ENCODE measurements at regions not wholly inside any gene's neighbourhood (a gene's known extent, or its start where the extent isn't known, plus 50 kb on each side); places are given as distances from the start of the nearest gene placed in this dataset.

GRCh38 chr5:158456241-158456640 is 597.3 kb upstream of the CLINT1 start:
- H3K79me2 ChIP-seq (ENCODE audit: insufficient read depth, low read length), result no peaks in the 10 kb centered on the region
- H3K27ac ChIP-seq (ENCODE audit: low read depth, low read length, poor library complexity, severe bottlenecking), result no peak overlapping the region
- H3K27me3 ChIP-seq (ENCODE audit: insufficient read depth, low read length), result no peaks in the 10 kb centered on the region
- H3K9me2 ChIP-seq (ENCODE audit: low read depth, low read length), result no peaks in the 10 kb centered on the region
- no peaks in the 10 kb centered on the region for H4K20me1 ChIP-seq (ENCODE audit: insufficient read depth, low read length)
- H3F3A ChIP-seq (ENCODE audit: insufficient read depth, low read length), result no peaks in the 10 kb centered on the region
- H3K9me3 ChIP-seq (ENCODE audit: low read length), result no peaks in the 10 kb centered on the region
- H3K9ac ChIP-seq (ENCODE audit: low read length), result no peak overlapping the region
- no peak overlapping the region for H3K4me2 ChIP-seq (ENCODE audit: low read length)
- no peak overlapping the region for H3K4me3 ChIP-seq (ENCODE audit: low read depth, low read length, poor library complexity, severe bottlenecking)
- no peak overlapping the region for H2AFZ ChIP-seq (ENCODE audit: low read length)
- no peaks in the 10 kb centered on the region for H3K36me3 ChIP-seq (ENCODE audit: insufficient read depth, low read length)
- TF ChIP-seq EZH2 (IDR thresholded peaks at IDR 0.05; ENCODE audit: borderline replicate concordance, low read length) (no peak), CTCF (IDR thresholded peaks at IDR 0.05; ENCODE audit: low read length) (no peak)
- H3K4me1 ChIP-seq (ENCODE audit: insufficient read depth, low read length, severe bottlenecking), result no peaks in the 10 kb centered on the region

- no peak overlapping the region for H3K4me2 ChIP-seq (ENCODE audit: low read length)
- no peaks in the 10 kb centered on the region for H3K79me2 ChIP-seq (ENCODE audit: insufficient read depth, low read length)
- H3K9me2 ChIP-seq (ENCODE audit: low read depth, low read length), result no peaks in the 10 kb centered on the region
- H2AFZ ChIP-seq (ENCODE audit: low read length), result no peak overlapping the region
- H3K9me3 ChIP-seq (ENCODE audit: low read length), result no peaks in the 10 kb centered on the region; the same call in 1 of the 2 replicates
- H4K20me1 ChIP-seq (ENCODE audit: insufficient read depth, low read length), result no peaks in the 10 kb centered on the region
- H3K4me3 ChIP-seq (ENCODE audit: low read depth, low read length, poor library complexity, severe bottlenecking), result no peak overlapping the region
- H3K9ac ChIP-seq (ENCODE audit: low read length), result no peak overlapping the region
- no peaks in the 10 kb centered on the region for H3K4me1 ChIP-seq (ENCODE audit: insufficient read depth, low read length, severe bottlenecking)
- no peak overlapping the region for H3K27ac ChIP-seq (ENCODE audit: low read depth, low read length, poor library complexity, severe bottlenecking)
- H3F3A ChIP-seq (ENCODE audit: insufficient read depth, low read length), result no peaks in the 10 kb centered on the region
- no peaks in the 10 kb centered on the region for H3K27me3 ChIP-seq (ENCODE audit: insufficient read depth, low read length)
- no peak for TF ChIP-seq CTCF (IDR thresholded peaks at IDR 0.05; ENCODE audit: low read length)
- no peak for TF ChIP-seq EZH2 (IDR thresholded peaks at IDR 0.05; ENCODE audit: borderline replicate concordance, low read length)
- H3K36me3 ChIP-seq (ENCODE audit: insufficient read depth, low read length), result no peaks in the 10 kb centered on the region; the same call in 1 of the 2 replicates
These were observed 593.2 kb upstream of the CLINT1 start for GRCh38 chr5:158451993-158452672.

GRCh38 chr5:158451203-158451992 is 592.5 kb upstream of the CLINT1 start:
- Histone ChIP-seq H3K79me2 (ENCODE audit: insufficient read depth, low read length) (no peaks in the 10 kb centered on the region), H3K4me2 (ENCODE audit: low read length) (no peak overlapping the region), H3K9me3 (ENCODE audit: low read length) (no peaks in the 10 kb centered on the region; the same call in 1 of the 2 replicates), H3K4me1 (ENCODE audit: insufficient read depth, low read length, severe bottlenecking) (no peaks in the 10 kb centered on the region), H3K27me3 (ENCODE audit: insufficient read depth, low read length) (no peaks in the 10 kb centered on the region), H3F3A (ENCODE audit: insufficient read depth, low read length) (no peaks in the 10 kb centered on the region), H3K4me3 (ENCODE audit: low read depth, low read length, poor library complexity, severe bottlenecking) (no peak overlapping the region), H3K36me3 (ENCODE audit: insufficient read depth, low read length) (no peaks in the 10 kb centered on the region; the same call in 1 of the 2 replicates), H3K9me2 (ENCODE audit: low read depth, low read length) (no peaks in the 10 kb centered on the region), H3K9ac (ENCODE audit: low read length) (no peak overlapping the region), H3K27ac (ENCODE audit: low read depth, low read length, poor library complexity, severe bottlenecking) (no peak overlapping the region), H2AFZ (ENCODE audit: low read length) (no peak overlapping the region), H4K20me1 (ENCODE audit: insufficient read depth, low read length) (no peaks in the 10 kb centered on the region)
- TF ChIP-seq CTCF (IDR thresholded peaks at IDR 0.05; ENCODE audit: low read length) (no peak), EZH2 (IDR thresholded peaks at IDR 0.05; ENCODE audit: borderline replicate concordance, low read length) (no peak)
